Activated CD4-positive, alpha-beta T cell treated with anti-CD3 and anti-CD28 coated beads, Interleukin-2, amount 50 U/mL, for 48 hours (primary cell): ENCODE measurements at regions not wholly inside any gene's neighbourhood (a gene's known extent, or its start where the extent isn't known, plus 50 kb on each side); places are given as distances from the start of the nearest gene placed in this dataset.
"Not testable (repeated sequence)": the region's sequence is repeated elsewhere in the genome, so short reads cannot be mapped to it uniquely, and the experiment has no call there.

Source experiments
- DNase-seq, 2 experiments: peaks; one replicate each; pipeline ENCODE4 v3.0.0-alpha.2; 2020

DNA sequence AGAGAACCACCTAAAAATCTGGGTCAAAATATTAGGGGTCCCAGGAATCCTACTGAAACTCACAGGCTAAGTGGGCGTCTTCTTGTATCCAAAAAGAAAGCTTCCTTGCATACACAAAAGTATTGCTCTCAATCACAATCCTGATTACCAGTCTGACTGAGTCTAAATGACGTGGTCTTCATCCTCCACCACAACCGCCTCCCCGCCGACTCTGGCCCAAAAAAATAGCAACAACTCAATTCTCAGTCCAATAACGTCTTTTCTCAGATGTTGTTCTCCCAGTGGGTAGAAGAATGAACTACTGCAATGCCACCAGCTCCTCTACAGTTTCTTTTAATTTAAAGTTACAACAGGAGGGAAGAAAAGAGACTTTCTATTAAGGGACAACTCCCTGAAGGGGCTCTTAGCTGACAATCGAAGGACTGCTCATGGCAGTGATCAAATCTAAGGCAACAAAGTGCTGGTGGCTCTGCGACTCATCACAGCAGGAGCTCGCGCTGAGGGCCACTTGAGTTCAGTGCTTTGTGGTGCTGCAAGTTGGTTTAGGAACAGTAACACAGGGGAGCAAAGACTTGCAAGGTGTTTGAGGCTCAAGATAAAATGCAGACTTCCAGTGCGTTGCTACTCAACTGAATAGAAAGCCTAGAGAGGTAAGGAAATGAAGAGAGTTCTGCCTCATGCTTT lies 394.1 kb downstream of the BCAT1 start:
- no peak for DNase-seq

DNA sequence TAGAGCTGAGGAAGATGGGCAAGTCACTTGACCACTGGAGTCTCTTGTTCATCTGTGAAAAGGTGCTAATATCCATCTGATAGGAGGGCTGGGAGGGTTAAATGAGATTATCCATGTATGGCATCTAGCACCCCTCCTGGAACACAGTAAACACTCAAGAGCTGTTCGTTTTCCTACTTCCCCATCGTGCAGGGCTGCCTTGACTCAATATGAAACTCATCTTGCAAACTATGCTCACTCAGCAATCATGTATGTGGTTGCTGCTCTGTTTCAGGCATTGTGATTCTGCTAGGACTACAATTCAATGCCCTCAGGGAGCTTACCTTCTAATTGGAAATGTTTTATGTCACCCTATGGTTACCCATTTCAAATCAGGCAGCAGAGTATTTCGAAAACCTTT lies 395.6 kb downstream of the BCAT1 start:
- no peak for DNase-seq

DNA sequence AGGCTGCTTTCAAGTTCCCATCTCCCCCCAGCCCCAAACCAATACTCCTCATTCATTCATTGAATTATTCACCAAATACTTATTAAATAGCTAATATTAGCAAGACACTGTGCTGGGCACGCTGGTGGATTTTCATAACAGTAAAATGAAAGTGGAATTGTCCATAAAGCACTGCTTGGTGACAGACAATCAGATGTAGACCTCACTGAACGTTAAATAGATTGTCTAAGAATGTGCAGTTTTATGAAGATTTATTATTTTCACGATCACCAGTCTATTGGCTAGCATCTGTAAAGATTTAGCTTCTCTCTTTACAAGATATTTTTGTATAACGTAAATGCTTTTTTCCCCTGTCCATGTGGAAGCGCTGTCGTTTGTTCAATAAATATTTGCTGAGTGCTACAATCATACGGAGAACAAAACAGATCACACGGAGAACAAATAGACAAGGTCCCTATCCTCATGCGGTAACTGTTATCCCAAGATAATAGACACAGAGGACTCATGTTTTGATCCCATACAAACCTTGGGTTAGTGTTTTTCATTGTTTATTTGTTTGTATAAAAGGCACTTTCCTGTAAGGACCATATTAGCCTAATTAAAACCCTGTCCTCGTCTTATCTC lies 397.6 kb downstream of the BCAT1 start:
- DNase-seq = no peak

DNA sequence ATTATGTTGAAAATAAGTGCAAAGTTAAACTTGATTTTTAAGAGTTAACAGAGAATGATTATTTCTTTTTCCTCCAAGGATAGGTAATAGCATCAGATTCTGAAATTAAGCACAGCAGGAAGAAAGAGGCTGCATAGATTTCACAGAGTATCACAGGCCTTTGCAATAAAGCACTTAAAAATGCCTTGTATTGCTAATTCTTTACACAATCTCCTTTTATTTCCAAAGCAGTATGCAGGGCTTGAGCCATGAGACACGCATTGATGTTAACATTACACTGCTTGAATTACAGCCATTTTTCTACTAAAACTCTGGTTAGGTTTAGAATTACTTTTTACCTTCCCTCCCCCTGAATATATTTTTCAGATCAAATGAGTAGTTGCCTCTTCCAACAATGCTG lies 398.3 kb downstream of the BCAT1 start:
- DNase-seq = no peak

DNA sequence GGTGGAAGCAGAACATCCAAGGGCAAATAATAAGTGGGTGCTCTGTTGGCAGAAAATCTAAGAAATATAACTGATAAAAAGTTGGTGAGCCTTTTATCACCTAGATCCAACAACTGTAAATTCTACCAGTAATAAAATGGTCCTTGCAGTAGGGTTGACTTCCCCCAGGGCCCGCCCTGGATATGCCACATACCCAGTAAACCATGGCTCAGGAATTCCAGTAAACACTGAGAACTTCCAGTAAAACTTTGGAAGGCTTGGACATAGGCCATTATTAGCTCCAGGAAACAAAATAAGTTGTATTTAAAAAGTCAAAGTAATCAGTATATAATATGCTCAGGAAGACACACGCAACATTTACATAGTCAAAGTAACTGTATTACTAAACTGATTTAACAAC lies 402.2 kb downstream of the BCAT1 start:
- no peak for DNase-seq

DNA sequence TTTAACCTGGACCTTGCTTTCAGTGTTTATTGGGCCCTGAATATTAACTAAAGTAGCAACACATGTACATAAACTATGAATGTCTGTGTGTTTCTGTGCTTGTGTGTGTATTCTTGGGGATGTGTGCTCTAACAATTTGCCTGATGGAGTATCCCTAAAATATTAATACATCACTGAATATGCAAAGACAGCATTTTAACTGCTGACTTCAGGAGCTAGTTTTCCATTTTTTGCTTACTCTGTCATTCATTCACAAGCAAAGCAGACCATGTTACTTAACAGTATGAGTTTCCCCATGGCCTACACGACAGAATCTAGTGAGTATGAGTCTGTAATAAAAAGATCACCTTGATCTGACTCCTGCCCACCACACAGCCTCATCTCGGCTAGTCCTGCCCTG lies 402.8 kb downstream of the BCAT1 start:
- no peak for DNase-seq

DNA sequence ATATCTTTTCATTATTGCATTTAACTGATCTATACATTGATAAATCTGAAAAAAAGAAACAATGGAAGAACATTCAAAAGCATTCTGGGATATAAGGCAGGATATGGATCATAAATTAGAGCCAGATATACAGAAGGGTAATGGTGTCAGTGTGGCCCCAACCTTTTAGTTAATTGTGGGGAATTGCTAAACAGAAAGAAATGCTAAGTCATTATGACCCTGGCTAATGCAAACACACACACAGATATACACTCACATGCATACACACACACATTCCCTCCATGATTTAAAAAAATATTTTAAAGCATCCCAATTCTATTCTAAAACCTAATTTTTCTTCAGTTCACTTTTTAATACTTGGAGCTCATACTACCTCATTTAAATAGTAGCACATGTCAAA lies 404.5 kb downstream of the BCAT1 start:
- no peak for DNase-seq

DNA sequence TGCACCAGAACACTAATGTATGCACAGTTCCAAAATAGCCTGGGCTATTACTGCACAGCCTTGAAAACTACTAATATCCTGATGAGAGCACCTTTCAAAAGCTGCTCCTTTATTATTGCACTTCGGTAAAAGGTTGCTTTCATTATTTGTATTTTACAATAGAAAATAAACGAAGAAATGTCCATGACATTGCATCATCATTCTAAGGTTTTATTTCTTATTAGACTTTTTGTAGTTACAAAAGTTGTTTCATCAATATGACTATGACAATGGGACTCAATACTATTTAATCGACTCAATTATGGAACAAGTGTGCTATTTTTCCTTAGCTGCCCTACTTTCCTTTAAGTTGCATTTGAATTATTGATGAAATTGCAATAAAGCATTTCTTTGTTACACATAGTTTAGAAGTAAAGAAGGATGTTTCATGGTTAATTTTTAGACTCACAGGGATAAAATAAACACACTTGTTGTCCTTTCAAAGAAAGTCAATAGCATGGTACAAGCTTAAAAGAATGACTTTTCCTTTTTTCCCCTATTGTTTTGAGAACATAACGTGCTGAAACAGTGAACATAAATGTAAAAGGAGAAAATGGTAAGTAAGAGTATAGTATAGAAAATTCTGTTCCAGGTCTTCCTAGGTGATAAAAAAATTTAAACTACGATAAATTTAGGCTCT lies 407.6 kb downstream of the BCAT1 start:
- DNase-seq = no peak

DNA sequence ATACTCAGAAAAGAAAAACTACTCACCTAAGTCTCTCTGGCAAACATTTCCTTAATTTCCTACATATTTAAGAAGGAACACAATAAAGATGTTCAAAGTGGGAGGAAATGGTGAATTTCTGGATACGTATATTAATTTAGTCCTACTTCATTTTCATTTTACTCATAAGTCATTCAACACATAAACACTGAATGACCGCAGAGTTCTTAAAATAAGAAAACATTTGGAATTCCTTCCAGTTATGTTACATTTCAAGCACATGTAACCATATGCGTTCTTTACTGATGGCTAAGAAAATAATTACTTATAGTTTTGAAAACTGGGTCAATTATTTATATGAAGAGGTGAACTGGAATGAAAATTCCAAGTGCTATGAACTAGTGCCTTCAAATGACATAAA lies 409.3 kb downstream of the BCAT1 start:
- DNase-seq = no peak

DNA sequence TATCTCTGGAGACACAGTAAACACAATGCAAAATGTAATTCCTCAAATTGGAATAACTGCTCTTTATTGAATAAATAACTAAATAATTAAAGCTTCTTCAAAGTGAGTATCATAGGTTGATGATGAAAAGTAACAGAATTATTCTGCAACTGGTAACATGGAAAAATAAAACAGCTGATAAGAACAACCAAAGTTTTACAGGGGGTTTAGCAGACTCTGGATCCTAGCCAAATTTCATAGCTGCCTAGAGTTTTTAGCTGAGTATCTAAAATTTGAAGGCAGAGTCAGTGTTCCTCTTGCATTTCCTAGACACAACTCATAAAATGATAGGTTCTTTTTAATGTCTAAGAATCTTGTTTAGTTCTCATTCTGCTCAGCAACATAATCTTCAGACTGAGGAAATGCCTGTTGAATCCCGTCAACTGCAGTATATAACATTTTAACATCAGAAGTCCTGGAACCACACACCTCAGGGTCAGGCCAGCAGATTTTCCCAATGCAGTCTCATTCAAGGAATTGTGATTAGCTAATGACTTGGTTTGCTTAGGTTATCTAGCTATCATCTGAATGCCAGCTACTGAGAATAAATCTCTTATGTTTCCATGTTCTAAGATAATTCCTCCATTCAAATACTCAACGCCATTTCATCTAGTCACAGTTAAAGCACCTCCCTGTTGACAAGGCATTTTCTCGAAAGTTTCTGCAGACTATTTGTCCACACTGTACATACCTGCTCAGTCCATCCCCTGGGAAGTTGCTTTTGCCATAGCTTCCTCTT lies 411.6 kb downstream of the BCAT1 start:
- no peak for DNase-seq

DNA sequence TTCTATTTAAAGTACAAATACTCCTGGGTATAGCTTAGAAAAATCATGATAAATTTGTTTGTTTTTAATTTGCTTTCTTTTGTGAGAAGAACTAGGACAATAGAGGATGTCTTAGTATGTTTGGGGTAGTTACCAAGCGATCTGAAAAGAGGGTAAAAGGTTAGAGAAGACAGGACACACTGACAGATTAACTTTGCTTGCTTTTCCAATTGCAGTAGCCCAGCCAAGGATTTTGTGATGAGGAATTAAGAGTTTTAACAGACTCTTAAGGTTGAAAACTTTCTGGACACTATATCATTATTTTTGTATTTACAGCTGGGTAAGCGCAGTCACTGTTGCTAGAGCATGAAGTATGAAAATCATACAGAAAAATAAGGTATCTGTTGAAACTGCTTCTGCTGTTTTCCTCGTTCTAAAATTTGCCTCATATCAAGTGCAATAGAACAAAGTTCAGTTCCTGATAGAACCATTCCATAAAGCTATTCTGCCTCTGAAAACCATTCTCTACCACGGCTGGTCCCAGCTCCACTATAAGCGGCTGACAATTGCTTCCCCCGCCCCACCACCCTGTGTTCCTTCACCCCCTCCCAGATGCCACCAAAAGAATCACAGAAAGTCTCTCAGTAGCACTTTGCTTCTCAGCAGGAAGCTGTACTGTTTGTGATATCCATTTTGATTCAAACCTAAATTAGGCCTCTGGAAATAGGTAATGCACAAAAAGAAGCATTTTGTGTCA lies 413.4 kb downstream of the BCAT1 start:
- DNase-seq = no peak

DNA sequence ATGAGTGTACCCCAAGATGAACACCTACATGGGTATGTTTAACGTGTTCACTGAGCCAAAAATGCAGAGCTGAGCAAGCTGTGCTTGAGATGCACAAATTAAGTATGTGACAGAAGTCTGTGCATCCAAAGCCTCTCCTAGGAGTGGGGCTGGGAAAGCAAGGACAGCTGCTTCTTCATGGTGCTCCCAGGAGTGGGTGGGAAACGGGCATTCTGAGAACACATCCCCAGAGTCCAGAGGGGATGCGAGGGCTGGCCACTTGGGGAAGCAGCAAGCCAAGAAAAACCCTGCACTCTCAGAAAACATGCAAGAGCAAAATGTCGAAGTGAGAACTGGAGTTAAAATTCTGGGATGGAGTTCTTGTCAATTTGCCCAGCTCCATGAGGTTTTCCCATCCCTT lies 414.3 kb downstream of the BCAT1 start:
- DNase-seq = no peak

DNA sequence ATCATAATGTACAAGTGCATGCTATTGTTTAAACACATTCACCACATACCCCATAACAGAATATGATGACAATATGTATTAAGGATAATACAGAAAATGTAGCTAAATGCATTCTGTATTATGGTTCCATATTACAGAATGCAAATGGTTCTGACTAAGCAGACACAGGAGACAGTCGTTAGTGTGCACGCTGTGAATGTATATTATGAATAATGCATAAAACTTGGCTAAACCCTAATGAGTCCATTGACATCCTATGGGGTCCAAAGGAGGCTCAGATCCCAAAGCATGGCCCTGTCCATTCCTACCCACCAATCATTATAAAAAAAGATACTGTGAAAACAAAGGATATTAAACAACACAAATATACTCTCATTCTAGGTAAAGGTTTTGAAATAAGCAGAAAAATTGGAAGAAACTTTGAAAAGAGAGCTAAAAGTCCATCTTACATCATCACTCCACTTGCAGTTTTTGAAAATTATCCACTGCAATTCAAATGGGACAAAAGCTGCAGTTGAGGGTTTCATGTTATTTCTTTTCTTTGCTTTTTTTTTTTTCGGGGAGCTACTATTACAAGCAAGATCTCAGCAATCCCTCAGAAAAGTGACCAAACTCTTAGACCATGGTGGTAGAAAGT lies 415.1 kb downstream of the BCAT1 start:
- no peak for DNase-seq

DNA sequence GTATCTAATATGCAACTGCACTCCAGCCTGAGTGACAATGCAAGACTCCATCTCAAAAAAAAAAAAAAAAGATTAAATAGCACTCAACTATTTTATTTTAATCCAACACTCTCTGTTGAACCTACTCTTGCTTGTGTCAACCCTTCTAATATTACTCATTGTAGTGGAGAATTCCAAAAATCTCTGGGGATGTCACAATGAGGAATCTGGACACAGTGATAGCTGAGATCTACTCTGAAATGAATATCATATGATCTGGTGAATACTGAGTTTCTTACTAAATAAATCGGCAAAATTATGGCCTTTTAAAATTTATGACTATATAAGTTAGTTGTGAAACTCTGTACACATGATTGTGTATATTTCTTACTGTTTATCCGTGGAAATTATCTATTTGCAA lies 418.2 kb downstream of the BCAT1 start:
- DNase-seq = no peak

DNA sequence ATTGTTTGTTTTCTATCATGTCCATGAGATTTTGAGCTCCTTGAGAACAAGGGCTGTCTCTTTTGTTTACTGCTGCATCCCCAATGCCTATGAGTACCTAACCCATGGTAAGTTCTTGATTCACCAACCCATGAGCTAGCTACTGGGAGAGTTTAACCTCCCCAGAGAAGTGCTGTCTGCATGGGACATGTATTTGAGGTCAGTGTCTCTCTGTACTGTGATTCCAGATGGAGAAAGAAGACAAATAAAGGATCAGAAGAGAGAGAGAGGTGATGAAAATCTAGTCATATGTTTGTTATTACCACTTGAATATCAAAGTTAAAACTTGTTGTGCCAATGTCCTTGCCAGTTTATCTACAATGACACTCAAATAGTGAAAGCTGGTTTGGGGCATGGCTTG lies 421.8 kb downstream of the BCAT1 start:
- DNase-seq = no peak

DNA sequence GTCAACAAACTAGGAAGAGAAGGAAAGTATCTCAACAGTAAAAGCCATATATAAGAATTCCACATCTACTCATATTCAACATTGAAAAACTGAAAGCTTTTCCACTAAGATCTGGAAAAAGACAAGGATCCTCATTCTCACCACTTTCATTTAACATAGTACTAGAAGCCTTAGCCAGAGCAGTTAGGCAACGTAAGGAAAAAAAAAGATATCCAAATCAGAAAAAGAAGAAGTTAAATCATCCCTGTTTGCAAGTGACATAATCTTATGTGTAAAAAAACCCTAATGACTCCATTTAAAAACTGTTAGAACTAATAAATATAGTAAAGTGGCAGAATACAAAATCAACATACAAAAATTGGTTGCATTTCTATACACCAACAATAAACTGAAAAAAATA lies 426.2 kb downstream of the BCAT1 start:
- no peak for DNase-seq

DNA sequence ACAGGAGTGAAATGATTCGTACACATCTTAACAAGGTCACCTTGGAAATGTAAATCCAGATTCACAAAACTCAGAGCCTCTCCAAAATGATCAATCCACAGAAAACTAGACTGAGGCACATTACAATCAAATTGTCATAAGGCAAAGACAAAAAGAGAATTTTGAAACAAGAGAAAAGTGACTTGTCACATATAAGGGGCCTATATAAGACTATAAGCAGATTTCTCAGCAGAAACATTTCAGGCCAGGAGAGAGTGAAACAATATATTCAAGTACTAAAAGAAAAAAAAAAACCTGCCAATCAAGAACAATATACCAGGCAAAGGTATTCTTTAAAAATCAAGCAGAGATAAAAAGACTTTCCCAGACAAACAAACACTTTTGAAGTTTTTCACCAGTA lies 429.1 kb downstream of the BCAT1 start:
- DNase-seq = no peak

DNA sequence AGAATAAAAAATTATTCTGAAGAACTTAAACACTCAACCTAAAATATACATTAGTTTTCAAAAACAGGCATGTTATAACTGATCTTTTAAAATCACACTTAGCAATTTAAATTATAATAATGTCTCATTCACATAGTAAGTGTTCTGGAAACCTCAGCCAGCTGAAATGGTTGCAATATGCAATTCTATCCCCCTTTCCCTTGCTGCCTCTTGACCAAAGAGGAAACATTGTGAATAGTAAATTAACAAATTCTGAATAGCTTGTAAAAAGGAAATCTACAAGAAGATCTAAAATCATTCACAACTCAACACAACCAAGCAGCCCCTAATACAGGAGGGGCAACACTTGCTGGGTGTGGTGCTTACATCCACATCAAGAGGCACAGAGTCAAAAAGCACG lies 431.9 kb downstream of the BCAT1 start:
- DNase-seq = no peak

DNA sequence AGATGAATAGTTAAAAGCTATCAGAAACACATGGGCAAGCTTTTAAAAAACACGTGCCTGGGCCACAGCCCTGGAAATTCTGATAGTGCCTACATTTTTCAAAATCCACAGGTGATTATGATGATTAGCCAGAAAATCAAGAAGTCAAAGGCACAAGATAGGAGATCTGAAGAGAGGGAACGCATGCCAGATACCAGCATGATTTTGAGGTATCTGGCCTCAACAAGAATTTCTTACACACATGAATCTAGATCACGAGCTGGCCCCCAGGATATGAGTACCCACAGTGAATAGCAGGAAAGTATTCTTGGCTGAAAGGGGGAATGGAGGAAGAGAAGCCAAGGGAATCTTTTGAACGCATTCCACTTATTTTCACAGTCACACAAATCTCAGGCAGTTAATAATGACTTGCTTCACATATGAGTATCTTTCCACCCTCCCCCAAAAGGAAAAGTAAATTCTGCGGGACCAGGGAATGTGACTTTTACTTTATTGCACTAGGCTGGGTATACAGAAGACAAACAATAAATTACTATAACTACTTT lies 438.2 kb downstream of the BCAT1 start:
- DNase-seq = no peak

DNA sequence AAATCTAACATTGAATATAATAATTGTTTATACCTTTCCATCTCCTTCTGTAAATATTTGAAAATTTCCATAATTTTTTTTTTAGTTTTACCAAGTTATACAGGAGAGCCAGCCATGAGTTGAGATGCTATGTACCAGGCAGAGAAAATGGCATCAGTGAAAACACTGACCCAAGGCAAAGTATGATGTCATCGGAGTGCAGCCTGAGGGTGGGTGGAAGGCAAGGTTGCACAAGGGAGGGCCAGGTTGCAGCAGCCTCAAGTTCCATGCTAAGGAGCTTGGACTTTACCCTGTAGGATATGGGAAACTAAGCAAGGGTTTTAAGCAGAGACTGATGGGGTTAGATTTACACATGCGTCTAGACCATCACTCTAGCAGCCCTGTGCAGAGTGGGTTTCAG lies 441.1 kb downstream of the BCAT1 start:
- no peak for DNase-seq

DNA sequence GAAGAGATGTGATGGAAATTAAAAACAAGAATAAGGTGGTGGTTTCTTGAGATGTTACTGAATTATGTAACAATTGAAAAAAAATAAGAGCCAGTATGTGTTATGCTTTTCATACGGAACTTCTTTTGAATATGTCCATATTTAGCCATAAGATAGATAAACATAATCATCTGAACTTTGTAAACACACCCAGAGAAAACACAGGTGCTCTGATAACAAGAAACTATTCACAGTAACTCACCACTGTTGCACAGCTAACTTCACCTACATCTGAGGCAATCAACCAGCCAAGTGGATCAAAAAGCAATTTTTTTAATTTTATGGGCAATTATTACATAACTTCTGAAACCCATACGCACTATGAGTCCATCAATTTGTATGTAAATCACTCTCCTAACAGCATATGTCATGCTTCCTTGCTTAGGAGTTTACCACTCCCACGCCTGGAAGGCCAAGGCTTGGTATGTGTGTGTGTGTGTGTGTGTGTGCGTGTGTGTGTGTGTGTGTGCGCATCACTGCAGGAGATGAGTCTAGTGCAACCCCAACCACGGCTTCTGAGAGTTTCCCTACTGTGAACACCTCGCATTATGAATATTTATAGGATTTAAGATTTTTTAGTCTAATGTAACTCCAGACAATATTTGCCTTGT lies 443.4 kb downstream of the BCAT1 start:
- DNase-seq = no peak

DNA sequence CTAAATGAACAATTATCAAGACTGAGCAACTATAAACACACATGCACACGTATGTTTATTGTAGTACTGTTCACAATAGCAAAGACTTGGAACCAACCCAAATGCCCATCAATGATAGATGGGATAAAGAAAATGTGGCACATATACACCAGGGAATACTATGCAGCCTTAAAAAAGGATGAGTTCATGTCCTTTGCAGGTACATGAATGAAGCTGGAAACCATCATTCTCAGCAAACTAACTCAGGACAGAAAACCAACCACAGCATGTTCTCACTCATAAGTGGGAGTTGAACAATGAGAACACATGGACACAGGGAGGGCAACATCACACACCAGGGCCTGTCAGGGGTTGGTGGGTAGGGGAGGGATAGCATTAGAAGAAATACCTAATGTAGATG lies 445.4 kb downstream of the BCAT1 start:
- DNase-seq = not testable (repeated sequence)
